H9 (cell line): ENCODE measurements at regions not wholly inside any gene's neighbourhood (a gene's known extent, or its start where the extent isn't known, plus 50 kb on each side); places are given as distances from the start of the nearest gene placed in this dataset.

Experiments used
- DNase-seq: peaks from one replicate; pipeline ENCODE4 v3.0.0-alpha.2; 2017
- H2AFZ ChIP-seq: one replicate; pipeline ENCODE4 v1.6.1; 2013; ENCODE audit warnings: mild to moderate bottlenecking, low read length, control low read depth, moderate library complexity
- H2AK5ac ChIP-seq: 2 replicates; pipeline ENCODE4 v1.6.1; 2013; ENCODE audit warnings: low read length, control low read depth, mixed read lengths; ENCODE audit not compliant: insufficient read length
- H2BK120ac ChIP-seq: one replicate; pipeline ENCODE4 v1.6.1; 2013; ENCODE audit warnings: low read depth, mild to moderate bottlenecking, low read length, control low read depth, inconsistent platforms; ENCODE audit not compliant: poor library complexity, severe bottlenecking
- H2BK12ac ChIP-seq: 2 replicates; pipeline ENCODE4 v1.6.1; 2013; ENCODE audit warnings: low read length, control low read depth, mixed read lengths, low read depth; ENCODE audit not compliant: insufficient read length
- H2BK15ac ChIP-seq: 2 replicates; pipeline ENCODE4 v1.6.1; 2013; ENCODE audit warnings: low read depth, low read length, control low read depth
- H2BK20ac ChIP-seq: one replicate; pipeline ENCODE4 v1.6.1; 2013; ENCODE audit warnings: low read depth, mild to moderate bottlenecking, low read length, control low read depth, inconsistent platforms; ENCODE audit not compliant: poor library complexity, severe bottlenecking
- H2BK5ac ChIP-seq: 2 replicates; pipeline ENCODE4 v1.6.1; 2013; ENCODE audit warnings: low read length, control low read depth, mixed read lengths; ENCODE audit not compliant: insufficient read length
- H3K14ac ChIP-seq: 2 replicates; pipeline ENCODE4 v1.6.1; 2013; ENCODE audit warnings: low read length, control low read depth; ENCODE audit not compliant: insufficient read depth
- H3K18ac ChIP-seq: 2 replicates; pipeline ENCODE4 v1.6.1; 2013; ENCODE audit warnings: low read depth, mild to moderate bottlenecking, mixed read lengths, low read length, control low read depth; ENCODE audit not compliant: insufficient read length
- H3K23ac ChIP-seq: 2 replicates; pipeline ENCODE4 v1.6.1; 2013; ENCODE audit warnings: low read length, control low read depth, mixed read lengths, low read depth; ENCODE audit not compliant: insufficient read length
- H3K23me2 ChIP-seq: 2 replicates; pipeline ENCODE4 v1.6.1; 2013; ENCODE audit warnings: low read depth, mild to moderate bottlenecking, mixed read lengths, low read length, control low read depth; ENCODE audit not compliant: insufficient read length, poor library complexity, severe bottlenecking
- H3K27ac ChIP-seq: 2 replicates; pipeline ENCODE4 v1.5.1; 2013; ENCODE audit warnings: low read length, control low read depth, mixed read lengths, low read depth; ENCODE audit not compliant: insufficient read length
- H3K27me3 ChIP-seq: 2 replicates; pipeline ENCODE4 v1.6.1; 2013; ENCODE audit warnings: low read length, control low read depth, inconsistent platforms; ENCODE audit not compliant: insufficient read depth
- H3K4ac ChIP-seq: 2 replicates; pipeline ENCODE4 v1.6.1; 2013; ENCODE audit warnings: low read depth, mild to moderate bottlenecking, control low read depth, inconsistent platforms, low read length, moderate library complexity
- H3K4me1 ChIP-seq: 2 replicates; pipeline ENCODE4 v1.6.1; 2013; ENCODE audit warnings: low read length, control low read depth, inconsistent platforms; ENCODE audit not compliant: insufficient read depth
- H3K4me2 ChIP-seq: 2 replicates; pipeline ENCODE4 v1.6.1; 2013; ENCODE audit warnings: low read length, control low read depth, mixed read lengths; ENCODE audit not compliant: insufficient read length, insufficient read depth
- H3K56ac ChIP-seq: 2 replicates; pipeline ENCODE4 v1.6.1; 2013; ENCODE audit warnings: low read depth, mild to moderate bottlenecking, mixed read lengths, low read length, control low read depth; ENCODE audit not compliant: insufficient read length
- H3K79me1 ChIP-seq: 2 replicates; pipeline ENCODE4 v1.6.1; 2013; ENCODE audit warnings: low read depth, mild to moderate bottlenecking, moderate library complexity, low read length, control low read depth, inconsistent platforms; ENCODE audit not compliant: insufficient read depth, poor library complexity, severe bottlenecking
- H3K79me2 ChIP-seq: 2 replicates; pipeline ENCODE4 v1.6.1; 2013; ENCODE audit warnings: low read length, control low read depth, inconsistent platforms; ENCODE audit not compliant: insufficient read depth
- H3K9ac ChIP-seq: 2 replicates; pipeline ENCODE4 v1.6.1; 2013; ENCODE audit warnings: low read length, control low read depth, mixed read lengths; ENCODE audit not compliant: insufficient read length; ENCODE audit errors: extremely low read depth
- H3K9me3 ChIP-seq: one replicate; pipeline ENCODE4 v1.6.1; 2013; ENCODE audit warnings: low read depth, low read length, inconsistent platforms; ENCODE audit not compliant: control insufficient read depth
- H3T11ph ChIP-seq: one replicate; pipeline ENCODE4 v1.6.1; 2013; ENCODE audit warnings: mild to moderate bottlenecking, low read length, control low read depth, inconsistent platforms
- H4K20me1 ChIP-seq: one replicate; pipeline ENCODE4 v1.6.1; 2013; ENCODE audit not compliant: control insufficient read depth, insufficient read length, insufficient read depth
- H4K5ac ChIP-seq: 2 replicates; pipeline ENCODE4 v1.6.1; 2013; ENCODE audit warnings: low read depth, mild to moderate bottlenecking, mixed read lengths, low read length, control low read depth; ENCODE audit not compliant: insufficient read length
- H4K8ac ChIP-seq: replicated peaks from 2 replicates; pipeline ENCODE4 v1.6.1; 2013; ENCODE audit warnings: low read length, control low read depth, mixed read lengths, low read depth; ENCODE audit not compliant: insufficient read length
- H4K91ac ChIP-seq: 2 replicates; pipeline ENCODE4 v1.6.1; 2013; ENCODE audit warnings: low read depth, mild to moderate bottlenecking, moderate library complexity, mixed read lengths, low read length, control low read depth; ENCODE audit not compliant: insufficient read length
- H3K27ac Mint-ChIP-seq, 3 experiments: 2 replicates in 2 of 3; 3 replicates in 1 of 3; pipeline ENCODE4 v1.8.0; 2020 to 2021; ENCODE audit warnings: mixed read lengths in 3 of 3, mild to moderate bottlenecking in 1 of 3, moderate library complexity in 1 of 3
- H3K27me3 Mint-ChIP-seq: 2 replicates; pipeline ENCODE4 v1.8.0; 2021; ENCODE audit warnings: low read depth, mild to moderate bottlenecking, moderate library complexity, mixed read lengths
- H3K36me3 Mint-ChIP-seq, 3 experiments: 2 replicates in 2 of 3; 3 replicates in 1 of 3; pipeline ENCODE4 v1.8.0; 2020 to 2021; ENCODE audit warnings: low read depth in 3 of 3, mixed read lengths in 3 of 3; ENCODE audit not compliant: insufficient read depth in 1 of 3
- H3K4me1 Mint-ChIP-seq, 2 experiments: 2 replicates each; pipeline ENCODE4 v1.8.0; 2020; ENCODE audit warnings: mixed read lengths in 2 of 2
- H3K4me3 Mint-ChIP-seq, 2 experiments: 2 replicates in 1 of 2; 3 replicates in 1 of 2; pipeline ENCODE4 v1.8.0; 2020 to 2021; ENCODE audit warnings: mild to moderate bottlenecking in 2 of 2, mixed read lengths in 2 of 2, moderate library complexity in 1 of 2
- H3K9me3 Mint-ChIP-seq, 2 experiments: 2 replicates in 1 of 2; 3 replicates in 1 of 2; pipeline ENCODE4 v1.8.0; 2020; ENCODE audit warnings: mild to moderate bottlenecking in 2 of 2, mixed read lengths in 2 of 2, moderate library complexity in 1 of 2
- WGBS: extraction: QIAGEN DNeasy Blood & Tissue Kit; methylation state at CpG from one replicate; pipeline ENCODE4 v1.1.7; 2013; ENCODE audit warnings: missing lambda C conversion rate, low lambda C conversion rate, mixed read lengths; ENCODE audit not compliant: insufficient read length; ENCODE audit errors: extremely low coverage; 5-methylcytosine and 5-hydroxymethylcytosine counted together
- TF ChIP-seq, protein P1 (sequence below): fragments of 200-600 bp; sonication (generic); conservative IDR thresholded peaks from 3 replicates; pipeline ENCODE4 v1.8.0; 2021; ENCODE audit warnings: antibody characterized with exemption, mild to moderate bottlenecking

DNA sequence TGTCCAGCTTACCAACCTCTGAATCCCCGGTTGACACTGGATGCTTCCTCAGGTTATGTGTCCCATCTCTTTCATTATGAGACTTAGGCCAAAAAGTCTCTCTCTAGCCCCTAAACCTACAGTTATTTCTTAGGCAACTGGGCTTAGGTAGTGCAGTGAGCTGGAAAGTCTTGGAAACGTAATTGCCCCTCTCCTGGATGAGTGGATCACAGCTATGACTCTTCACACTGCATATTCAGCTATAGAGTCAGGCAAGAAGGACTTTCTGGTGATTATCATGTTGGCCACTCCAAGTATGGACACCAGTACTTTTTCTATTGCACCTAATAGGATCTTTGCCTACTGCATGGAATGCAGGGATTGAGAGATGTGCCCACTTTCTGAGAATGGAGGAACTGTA lies 458.3 kb upstream of the CELF4 start:
- H3K79me2 ChIP-seq, result no peaks in the 10 kb centered on the region
- H3K27ac Mint-ChIP-seq, result no peak overlapping the region
- H3K4ac ChIP-seq, result no peak overlapping the region
- no peak overlapping the region for H2BK120ac ChIP-seq
- H2BK12ac ChIP-seq, result no peak overlapping the region
- no peak overlapping the region for H3K4me2 ChIP-seq
- H3K79me1 ChIP-seq, result no peaks in the 10 kb centered on the region
- H3K9me3 ChIP-seq, result no peaks in the 10 kb centered on the region
- H3K18ac ChIP-seq, result no peak overlapping the region
- no peaks in the 10 kb centered on the region for H3K9me3 Mint-ChIP-seq
- H2BK20ac ChIP-seq, result no peak overlapping the region
- H4K5ac ChIP-seq, result no peak overlapping the region
- no peak overlapping the region for H2BK15ac ChIP-seq
- H2AFZ ChIP-seq, result no peak overlapping the region
- H4K91ac ChIP-seq, result no peak overlapping the region
- H3K23ac ChIP-seq, result no peak overlapping the region
- no peak overlapping the region for H4K8ac ChIP-seq
- no peaks in the 10 kb centered on the region; the same call in none of the 2 replicates for H3K27me3 Mint-ChIP-seq
- no peak overlapping the region for H3K9ac ChIP-seq
- H3K23me2 ChIP-seq, result no peaks in the 10 kb centered on the region
- no CpG with 5 or more reads among the region's 2 CpGs for WGBS
- TF ChIP-seq, protein P1, sequence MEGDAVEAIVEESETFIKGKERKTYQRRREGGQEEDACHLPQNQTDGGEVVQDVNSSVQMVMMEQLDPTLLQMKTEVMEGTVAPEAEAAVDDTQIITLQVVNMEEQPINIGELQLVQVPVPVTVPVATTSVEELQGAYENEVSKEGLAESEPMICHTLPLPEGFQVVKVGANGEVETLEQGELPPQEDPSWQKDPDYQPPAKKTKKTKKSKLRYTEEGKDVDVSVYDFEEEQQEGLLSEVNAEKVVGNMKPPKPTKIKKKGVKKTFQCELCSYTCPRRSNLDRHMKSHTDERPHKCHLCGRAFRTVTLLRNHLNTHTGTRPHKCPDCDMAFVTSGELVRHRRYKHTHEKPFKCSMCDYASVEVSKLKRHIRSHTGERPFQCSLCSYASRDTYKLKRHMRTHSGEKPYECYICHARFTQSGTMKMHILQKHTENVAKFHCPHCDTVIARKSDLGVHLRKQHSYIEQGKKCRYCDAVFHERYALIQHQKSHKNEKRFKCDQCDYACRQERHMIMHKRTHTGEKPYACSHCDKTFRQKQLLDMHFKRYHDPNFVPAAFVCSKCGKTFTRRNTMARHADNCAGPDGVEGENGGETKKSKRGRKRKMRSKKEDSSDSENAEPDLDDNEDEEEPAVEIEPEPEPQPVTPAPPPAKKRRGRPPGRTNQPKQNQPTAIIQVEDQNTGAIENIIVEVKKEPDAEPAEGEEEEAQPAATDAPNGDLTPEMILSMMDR, result no peak
- peaks cover 0 to 2% (median 0%) of the 10 kb centered on the region in 3 experiments; a peak in 1 of 7 replicates for H3K36me3 Mint-ChIP-seq
- DNase-seq, result no peak
- no peak overlapping the region for H3K4me3 Mint-ChIP-seq
- H3K4me1 Mint-ChIP-seq, result peaks cover 15 to 20% of the 10 kb centered on the region in 2 experiments
- H3K56ac ChIP-seq, result no peak overlapping the region
- no peaks in the 10 kb centered on the region for H4K20me1 ChIP-seq
- no peak overlapping the region for H2AK5ac ChIP-seq
- no peak overlapping the region for H3T11ph ChIP-seq
- no peak overlapping the region for H3K27ac ChIP-seq
- peaks cover 4% of the 10 kb centered on the region for H3K4me1 ChIP-seq
- no peak overlapping the region for H3K14ac ChIP-seq
- H3K27me3 ChIP-seq, result no peaks in the 10 kb centered on the region
- H2BK5ac ChIP-seq, result no peak overlapping the region
